A549 (cell line): ENCODE measurements at regions not wholly inside any gene's neighbourhood (a gene's known extent, or its start where the extent isn't known, plus 50 kb on each side); places are given as distances from the start of the nearest gene placed in this dataset.

Experiments used
- ATAC-seq, 2 experiments: fragments of 200-7000 bp in 1 of 2; fragments of >200 bp in 1 of 2; cut with Nextera tagmentation in 1 of 2; cut with Tn5 transposase in 1 of 2; 3 replicates each; pipeline versions ENCODE4 v1.8.0 to v1.9.1; 2018 to 2020; ENCODE audit warnings: mild to moderate bottlenecking in 1 of 2, moderate library complexity in 1 of 2
- CTCF ChIA-PET: fragments of 300-600 bp; sonication (Branson Sonifier 250); formaldehyde crosslinking; extraction: SDS; loops from one replicate; lab custom pipeline; 2021; ENCODE audit warnings: antibody characterized with exemption, inconsistent platforms; lab: Yijun Ruan, JAX
- POLR2A ChIA-PET: fragments of 350-600 bp; formaldehyde crosslinking; extraction: SDS; loops from one replicate; lab custom pipeline; 2021; ENCODE audit warnings: antibody characterized with exemption, inconsistent platforms; lab: Yijun Ruan, JAX
- DNase-seq, 2 experiments: peaks; one replicate each; pipeline versions ENCODE4 v3.0.0 to v3.0.0-alpha.2; 2011 to 2016; ENCODE audit warnings: low read depth in 1 of 2, low spot score in 1 of 2
- FAIRE-seq: peaks from 2 replicates; lab custom pipeline; 2011; peaks lifted over from hg19 to GRCh38; lab: Jason Lieb, UNC
- H3K27ac ChIP-seq, 2 experiments: fragments of >200 bp; sonication (Bioruptor Twin); formaldehyde crosslinking; 3 replicates each; pipeline ENCODE4 v1.5.1; 2016 to 2017
- H3K4me1 ChIP-seq: fragments of >200 bp; sonication (Bioruptor Twin); formaldehyde crosslinking; 3 replicates; pipeline ENCODE4 v1.6.1; 2016
- H3K4me2 ChIP-seq: fragments of >200 bp; sonication (Bioruptor Twin); formaldehyde crosslinking; 3 replicates; pipeline ENCODE4 v1.6.1; 2016
- H3K4me3 ChIP-seq: fragments of >200 bp; sonication (Bioruptor Twin); formaldehyde crosslinking; 3 replicates; pipeline ENCODE4 v1.5.1; 2016
- H3K9me3 ChIP-seq: fragments of >200 bp; sonication (Bioruptor Twin); formaldehyde crosslinking; 3 replicates; pipeline ENCODE4 v1.6.1; 2016
- BCL3 ChIP-seq: fragments of >200 bp; sonication (Bioruptor Twin); formaldehyde crosslinking; IDR thresholded peaks from 3 replicates; pipeline ENCODE4 v1.6.1; 2016
- CHD4 ChIP-seq: fragments of 200-600 bp; sonication (generic); IDR thresholded peaks from 2 replicates; pipeline ENCODE4 v1.6.1; 2016; ENCODE audit warnings: antibody characterized with exemption, mild to moderate bottlenecking, borderline replicate concordance
- CTCF ChIP-seq: fragments of >200 bp; sonication (Bioruptor Twin); formaldehyde crosslinking; IDR thresholded peaks from 3 replicates; pipeline ENCODE4 v1.5.1; 2016
- EP300 ChIP-seq, 2 experiments: fragments of >200 bp; sonication (Bioruptor Twin); formaldehyde crosslinking; IDR thresholded peaks; 2 replicates in 1 of 2; 3 replicates in 1 of 2; pipeline ENCODE4 v1.6.1; 2016 to 2017
- HMGXB4 ChIP-seq: fragments of 250-450 bp; sonication (Bioruptor Pico); IDR thresholded peaks from 2 replicates; pipeline ENCODE4 v1.5.0; 2021; ENCODE audit warnings: mild to moderate bottlenecking, moderate library complexity, borderline replicate concordance
- HOXB13 ChIP-seq: fragments of 250-450 bp; sonication (Bioruptor Pico); IDR thresholded peaks from 2 replicates; pipeline ENCODE4 v1.5.0; 2020; ENCODE audit warnings: low read depth, mild to moderate bottlenecking, moderate library complexity
- MAFK ChIP-seq: fragments of 450-650 bp; IDR thresholded peaks from 2 replicates; pipeline ENCODE4 v1.6.1; 2014; ENCODE audit not compliant: partially characterized antibody
- MAZ ChIP-seq: fragments of 150-350 bp; IDR thresholded peaks from 2 replicates; pipeline ENCODE4 v1.6.1; 2014; ENCODE audit warnings: antibody characterized with exemption, low read depth, low read length, borderline replicate concordance
- MYC ChIP-seq: IDR thresholded peaks from 2 replicates; pipeline ENCODE4 v1.6.1; 2012; ENCODE audit warnings: mild to moderate bottlenecking, inconsistent platforms, low read length, improper control_type of control experiment, borderline replicate concordance
- NR3C1 ChIP-seq: fragments of >200 bp; sonication (Bioruptor Twin); formaldehyde crosslinking; IDR thresholded peaks from 3 replicates; pipeline ENCODE4 v1.6.1; 2017
- PBX3 ChIP-seq: IDR thresholded peaks from 2 replicates; pipeline ENCODE4 v1.6.1; 2012
- RAD21 ChIP-seq, 2 experiments: fragments of >200 bp in 1 of 2; sonication (Bioruptor Twin) in 1 of 2; formaldehyde crosslinking in 1 of 2; IDR thresholded peaks in 1 of 2; conservative IDR thresholded peaks in 1 of 2; 2 replicates in 1 of 2; 3 replicates in 1 of 2; pipeline ENCODE4 v1.6.1; 2012 to 2018; ENCODE audit warnings: inconsistent platforms in 1 of 2
- RCOR1 ChIP-seq: fragments of 150-350 bp; IDR thresholded peaks from 2 replicates; pipeline ENCODE4 v1.6.1; 2014; ENCODE audit warnings: antibody characterized with exemption, low read length, low read depth
- SMC3 ChIP-seq: fragments of >200 bp; sonication (Bioruptor Twin); formaldehyde crosslinking; IDR thresholded peaks from 3 replicates; pipeline ENCODE4 v1.6.1; 2018; ENCODE audit warnings: inconsistent platforms
- TFCP2L1 ChIP-seq: fragments of 250-450 bp; sonication (Bioruptor Pico); IDR thresholded peaks from 2 replicates; pipeline ENCODE4 v1.5.0; 2021; ENCODE audit warnings: mild to moderate bottlenecking
- USF2 ChIP-seq: fragments of 450-650 bp; IDR thresholded peaks from 2 replicates; pipeline ENCODE4 v1.6.1; 2014; ENCODE audit warnings: antibody characterized with exemption
- ZNF302 ChIP-seq: fragments of 250-450 bp; sonication (Bioruptor Pico); IDR thresholded peaks from 2 replicates; pipeline ENCODE4 v1.9.0; 2021; ENCODE audit warnings: inconsistent platforms, mild to moderate bottlenecking, moderate library complexity
- ZSCAN20 ChIP-seq: fragments of 250-450 bp; sonication (Bioruptor Pico); IDR thresholded peaks from 2 replicates; pipeline ENCODE4 v1.8.0; 2022; ENCODE audit warnings: mild to moderate bottlenecking, moderate library complexity
- WGBS: methylation state at CpG from one replicate; pipeline ENCODE4 v1.1.6; 2017; ENCODE audit errors: missing lambda C conversion rate; 5-methylcytosine and 5-hydroxymethylcytosine counted together

GRCh38 chr4:42339935-42340406 lies 57.3 kb upstream of the SHISA3 start:
- WGBS = 21% methylated on average over 7 of the region's 7 CpGs

GRCh38 chr4:42341518-42342026 lies 55.7 kb upstream of the SHISA3 start:
- no peaks in the 10 kb centered on the region for H3K9me3 ChIP-seq
- CTCF ChIA-PET = interaction anchor here (0.6 kb wide), 1 partner anchor 21 kb away, joined by 3 read pairs; no protein-coding TSS in a partner anchor
- no peak for ATAC-seq
- no peak overlapping the region for H3K27ac ChIP-seq
- H3K4me1 ChIP-seq = no peaks in the 10 kb centered on the region
- no peak overlapping the region for H3K4me2 ChIP-seq
- WGBS = 46% methylated on average over 3 of the region's 4 CpGs
- POLR2A ChIA-PET = no interaction called here
- TF ChIP-seq BCL3 (no peak), MYC (no peak), RAD21 (conservative IDR thresholded peaks at IDR 0.05 in 1 of 2, IDR thresholded peaks at IDR 0.05 in 1 of 2) (no peak), USF2 (no peak), TFCP2L1 (CRISPR knock-in tag) (no peak), HMGXB4 (CRISPR knock-in tag) (no peak), MAFK (no peak), ZSCAN20 (CRISPR knock-in tag) (no peak)
- no peak for DNase-seq
- no peak overlapping the region for H3K4me3 ChIP-seq
- no peak for FAIRE-seq

More at GRCh38 chr4:42339935-42340406, 57.3 kb upstream of the SHISA3 start:
- no peaks in the 10 kb centered on the region for H3K9me3 ChIP-seq
- no peak overlapping the region for H3K27ac ChIP-seq
- DNase-seq = no peak
- TF ChIP-seq PBX3 = no peak
- TF ChIP-seq, all 56 proteins: peak for 0
- H3K4me1 ChIP-seq = no peaks in the 10 kb centered on the region
- POLR2A ChIA-PET = no interaction called here
- ATAC-seq = no peak
- CTCF ChIA-PET = no interaction called here
- no peak overlapping the region for H3K4me2 ChIP-seq
- H3K4me3 ChIP-seq = no peak overlapping the region
- FAIRE-seq = no peak

GRCh38 chr4:42342459-42342858 lies 54.8 kb upstream of the SHISA3 start:
- TF ChIP-seq EP300 (IDR thresholded peaks at IDR 0.05) = no peak
- TF ChIP-seq CHD4 = no peak
- no peak for TF ChIP-seq CTCF
- no peak for TF ChIP-seq HMGXB4 (CRISPR knock-in tag)
- TF ChIP-seq SMC3 = no peak
- TF ChIP-seq MAZ = no peak
- TF ChIP-seq MAFK = no peak
- TF ChIP-seq ZNF302 = no peak
- TF ChIP-seq HOXB13 = no peak
- no peak for TF ChIP-seq RCOR1
- TF ChIP-seq NR3C1 = no peak
- TF ChIP-seq, all 56 proteins: peak for 0
- CTCF ChIA-PET = no interaction called here
- WGBS = 58% methylated on average over 2 of the region's 2 CpGs
- ATAC-seq = no peak
- H3K27ac ChIP-seq = no peak overlapping the region
- POLR2A ChIA-PET = no interaction called here
- H3K9me3 ChIP-seq = no peaks in the 10 kb centered on the region
- no peak for FAIRE-seq
- no peak overlapping the region for H3K4me2 ChIP-seq
- no peak overlapping the region for H3K4me3 ChIP-seq
- no peak for DNase-seq
- H3K4me1 ChIP-seq = no peaks in the 10 kb centered on the region
